ENCODE measurements at regions not wholly inside any gene's neighbourhood (a gene's known extent, or its start where the extent isn't known, plus 50 kb on each side); places are given as distances from the start of the nearest gene placed in this dataset.

DNA sequence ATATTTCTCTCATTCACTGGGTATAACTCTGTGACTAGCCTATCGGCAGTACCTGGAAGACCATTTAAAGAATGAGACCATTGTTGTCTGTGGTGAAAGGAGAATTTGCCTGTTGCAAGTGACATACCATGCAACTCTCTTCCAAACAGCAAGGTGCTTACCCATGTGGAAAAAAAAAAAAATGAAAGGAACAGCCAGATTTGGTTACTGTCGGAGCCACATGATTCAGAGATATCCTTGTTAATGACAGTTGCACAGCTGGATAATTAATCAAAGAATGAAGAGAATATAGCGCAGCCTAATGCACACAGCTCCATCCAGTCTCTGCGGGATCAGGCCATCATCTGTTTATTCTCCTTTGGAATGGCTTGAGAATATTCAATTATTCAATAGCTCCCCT lies 141.8 kb downstream of the HRH4 start:
- H3K36me3 Mint-ChIP-seq (ENCODE audit: low read depth) = no peaks in the 10 kb centered on the region
- no peak overlapping the region for H3K4me3 Mint-ChIP-seq
- H3K27ac Mint-ChIP-seq = no peak overlapping the region
- TF ChIP-seq, protein P1, sequence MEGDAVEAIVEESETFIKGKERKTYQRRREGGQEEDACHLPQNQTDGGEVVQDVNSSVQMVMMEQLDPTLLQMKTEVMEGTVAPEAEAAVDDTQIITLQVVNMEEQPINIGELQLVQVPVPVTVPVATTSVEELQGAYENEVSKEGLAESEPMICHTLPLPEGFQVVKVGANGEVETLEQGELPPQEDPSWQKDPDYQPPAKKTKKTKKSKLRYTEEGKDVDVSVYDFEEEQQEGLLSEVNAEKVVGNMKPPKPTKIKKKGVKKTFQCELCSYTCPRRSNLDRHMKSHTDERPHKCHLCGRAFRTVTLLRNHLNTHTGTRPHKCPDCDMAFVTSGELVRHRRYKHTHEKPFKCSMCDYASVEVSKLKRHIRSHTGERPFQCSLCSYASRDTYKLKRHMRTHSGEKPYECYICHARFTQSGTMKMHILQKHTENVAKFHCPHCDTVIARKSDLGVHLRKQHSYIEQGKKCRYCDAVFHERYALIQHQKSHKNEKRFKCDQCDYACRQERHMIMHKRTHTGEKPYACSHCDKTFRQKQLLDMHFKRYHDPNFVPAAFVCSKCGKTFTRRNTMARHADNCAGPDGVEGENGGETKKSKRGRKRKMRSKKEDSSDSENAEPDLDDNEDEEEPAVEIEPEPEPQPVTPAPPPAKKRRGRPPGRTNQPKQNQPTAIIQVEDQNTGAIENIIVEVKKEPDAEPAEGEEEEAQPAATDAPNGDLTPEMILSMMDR (IDR thresholded peaks at IDR 0.05; ENCODE audit: unreplicated experiment in 3 of 3) = no peak
- H3K4me1 Mint-ChIP-seq = peaks cover 6% of the 10 kb centered on the region
- peaks cover 9% of the 10 kb centered on the region for H3K27me3 Mint-ChIP-seq (ENCODE audit: low read depth)
- no peaks in the 10 kb centered on the region for H3K9me3 Mint-ChIP-seq

DNA sequence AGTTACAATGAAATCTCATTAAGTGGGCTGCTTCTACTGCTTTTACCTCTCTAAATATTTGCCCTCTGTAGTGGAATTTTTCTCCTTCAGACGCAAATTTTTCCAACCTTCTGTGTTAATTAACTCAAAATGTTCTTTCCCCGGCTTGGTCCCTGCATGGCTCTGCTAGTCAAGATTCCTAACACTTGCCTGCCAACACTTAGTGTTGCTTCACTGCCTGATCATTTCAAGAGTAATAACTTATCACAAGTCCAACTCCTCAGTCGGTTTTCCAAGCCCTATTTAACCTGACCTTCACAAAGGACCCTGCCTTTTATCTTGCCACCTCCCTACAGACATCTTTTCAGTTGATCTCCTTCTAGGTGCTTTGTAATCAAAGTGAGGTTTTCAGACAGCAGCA lies 142.7 kb downstream of the HRH4 start:
- Mint-ChIP-seq H3K27me3 (ENCODE audit: low read depth) (peaks cover 9% of the 10 kb centered on the region), H3K27ac (peak overlapping the region in 1 of 3 experiments; percentile 18), H3K4me1 (peaks cover 6% of the 10 kb centered on the region), H3K4me3 (no peak overlapping the region), H3K36me3 (ENCODE audit: low read depth) (no peaks in the 10 kb centered on the region), H3K9me3 (no peaks in the 10 kb centered on the region)
- TF ChIP-seq, protein P1 (IDR thresholded peaks at IDR 0.05; ENCODE audit: unreplicated experiment in 3 of 3) = no peak

DNA sequence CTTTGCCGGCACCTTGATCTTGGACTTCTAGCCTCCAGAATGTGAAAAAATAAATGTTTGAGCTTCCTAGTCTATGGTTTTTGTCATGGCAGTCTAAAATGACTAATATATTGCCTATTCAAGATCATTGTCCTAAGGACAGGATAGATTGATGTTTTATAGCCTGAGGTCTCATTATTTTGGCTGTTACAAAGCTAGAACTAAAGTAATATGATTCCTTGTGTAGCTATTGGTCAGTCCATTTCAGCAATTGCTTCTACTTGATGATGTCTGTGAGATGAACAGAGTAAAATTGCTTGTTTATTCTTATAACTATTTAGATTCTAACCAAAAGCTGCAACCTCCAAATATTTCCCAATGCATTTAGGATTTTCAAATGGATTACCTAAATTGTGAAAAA lies 145.0 kb downstream of the HRH4 start:
- Mint-ChIP-seq H3K4me3 (no peak overlapping the region), H3K4me1 (peaks cover 6% of the 10 kb centered on the region), H3K27ac (peak overlapping the region in 1 of 3 experiments; percentile 36), H3K27me3 (ENCODE audit: low read depth) (no peaks in the 10 kb centered on the region), H3K9me3 (no peaks in the 10 kb centered on the region), H3K36me3 (ENCODE audit: low read depth) (no peaks in the 10 kb centered on the region)
- TF ChIP-seq, protein P1 (IDR thresholded peaks at IDR 0.05; ENCODE audit: unreplicated experiment in 3 of 3) = no peak

DNA sequence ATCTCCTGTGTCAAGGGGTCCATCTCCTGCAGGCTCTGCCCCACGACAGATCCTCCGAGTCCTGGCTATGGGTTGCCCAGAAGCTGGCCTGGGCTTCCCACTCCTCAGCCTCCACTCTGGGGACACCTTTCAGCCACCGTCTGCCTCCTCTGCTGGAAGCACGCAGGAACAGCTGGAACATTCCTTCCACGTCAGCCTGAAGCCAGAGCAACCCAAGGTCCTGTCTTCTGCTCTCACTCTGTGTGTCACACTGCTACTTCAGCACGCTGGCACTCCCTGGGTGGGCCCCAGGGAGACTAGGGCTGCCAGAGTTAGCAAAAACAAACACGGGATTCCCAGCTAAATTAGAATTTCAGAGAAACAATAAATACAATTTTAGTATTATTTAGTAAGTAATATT lies 148.8 kb downstream of the HRH4 start:
- no peaks in the 10 kb centered on the region for H3K9me3 Mint-ChIP-seq
- TF ChIP-seq, protein P1 (IDR thresholded peaks at IDR 0.05; ENCODE audit: unreplicated experiment in 3 of 3) = no peak
- H3K4me1 Mint-ChIP-seq = no peaks in the 10 kb centered on the region
- H3K27ac Mint-ChIP-seq = peak overlapping the region in 1 of 3 experiments; percentile 76
- H3K27me3 Mint-ChIP-seq (ENCODE audit: low read depth) = peaks cover 6% of the 10 kb centered on the region
- no peak overlapping the region for H3K4me3 Mint-ChIP-seq
- no peaks in the 10 kb centered on the region for H3K36me3 Mint-ChIP-seq (ENCODE audit: low read depth)

DNA sequence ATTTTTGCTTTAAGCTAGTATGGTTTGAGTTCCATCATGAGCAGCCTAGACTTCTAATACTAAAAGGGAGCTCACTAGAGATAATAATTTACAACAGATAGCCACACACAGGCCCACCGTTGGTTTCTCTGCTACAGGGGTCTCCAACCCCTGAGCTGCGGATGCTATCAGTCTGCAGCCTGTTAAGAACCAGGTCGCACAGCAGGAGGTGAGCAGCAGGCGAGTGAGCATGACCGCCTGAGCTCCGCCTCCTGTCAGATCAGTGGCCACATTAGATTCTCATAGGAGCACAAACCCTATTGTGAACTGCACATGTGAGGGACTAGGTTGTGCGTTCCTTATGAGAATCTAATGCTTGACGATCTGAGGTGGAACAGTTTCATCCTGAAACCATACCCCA lies 150.6 kb downstream of the HRH4 start:
- TF ChIP-seq, protein P1 (IDR thresholded peaks at IDR 0.05; ENCODE audit: unreplicated experiment in 3 of 3) = no peak
- Mint-ChIP-seq H3K27ac (no peak overlapping the region), H3K4me3 (no peak overlapping the region), H3K4me1 (no peaks in the 10 kb centered on the region), H3K27me3 (ENCODE audit: low read depth) (peaks cover 6% of the 10 kb centered on the region), H3K9me3 (no peaks in the 10 kb centered on the region), H3K36me3 (ENCODE audit: low read depth) (no peaks in the 10 kb centered on the region)

DNA sequence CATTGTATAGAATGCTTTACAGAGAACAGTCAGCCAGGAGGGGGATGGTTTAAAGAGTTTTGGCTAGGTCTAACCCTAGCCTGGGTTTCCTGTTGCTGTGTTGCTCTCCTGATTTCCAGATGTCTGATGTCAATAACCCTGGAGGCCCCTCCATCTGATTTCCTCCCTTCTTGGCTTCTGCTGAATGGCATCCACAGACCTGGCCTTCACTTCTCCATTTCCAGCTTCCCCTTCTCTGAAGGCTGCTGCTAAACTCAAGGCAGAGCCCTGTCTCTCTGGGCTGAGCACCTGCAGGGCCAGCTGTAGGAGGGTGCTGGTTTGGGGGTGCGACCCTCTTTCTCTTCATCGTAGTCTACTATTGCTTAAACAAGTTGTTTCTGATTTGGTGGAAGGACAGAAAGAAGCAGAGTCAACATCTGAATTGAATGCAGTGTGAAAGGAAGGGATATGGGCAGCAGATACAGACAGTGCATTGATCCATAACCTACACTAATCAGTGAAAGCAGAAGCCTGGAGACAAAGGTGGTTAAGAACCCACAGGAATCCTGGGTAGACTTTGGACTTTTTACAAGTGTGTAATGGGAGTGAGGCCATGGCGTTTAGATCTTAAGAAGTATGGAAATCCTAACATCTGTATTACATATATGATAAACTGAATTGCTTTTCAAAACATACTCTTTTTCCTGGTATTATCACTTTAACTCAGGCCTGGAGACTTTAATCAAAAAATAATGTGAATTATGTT lies 153.6 kb downstream of the HRH4 start:
- no peak overlapping the region for H3K4me3 Mint-ChIP-seq
- H3K27me3 Mint-ChIP-seq (ENCODE audit: low read depth) = peaks cover 6% of the 10 kb centered on the region
- no peaks in the 10 kb centered on the region for H3K4me1 Mint-ChIP-seq
- peaks cover 3% of the 10 kb centered on the region for H3K36me3 Mint-ChIP-seq (ENCODE audit: low read depth)
- H3K9me3 Mint-ChIP-seq = peaks cover 5% of the 10 kb centered on the region
- TF ChIP-seq, protein P1 (IDR thresholded peaks at IDR 0.05; ENCODE audit: unreplicated experiment in 3 of 3) = no peak
- peak overlapping the region in 1 of 3 experiments; percentile 9 for H3K27ac Mint-ChIP-seq
